Spinal cord (tissue), 9 donors: ENCODE measurements at regions not wholly inside any gene's neighbourhood (a gene's known extent, or its start where the extent isn't known, plus 50 kb on each side); places are given as distances from the start of the nearest gene placed in this dataset.

Experiments
- DNase-seq, 6 donors: peaks; one replicate each; pipeline versions ENCODE4 v3.0.0 to v3.0.0-alpha.2; 2013 to 2015; ENCODE audit warnings: low spot score in 6 of 6, low read depth in 4 of 6
- H3K27ac ChIP-seq: one replicate; pipeline ENCODE4 v1.5.1; 2013; ENCODE audit warnings: low read depth, low read length, control low read depth
- H3K27me3 ChIP-seq: one replicate; pipeline ENCODE4 v1.6.1; 2013; ENCODE audit warnings: low read length; ENCODE audit not compliant: control insufficient read depth, insufficient read depth
- H3K36me3 ChIP-seq: one replicate; pipeline ENCODE4 v1.6.1; 2013; ENCODE audit warnings: low read length; ENCODE audit not compliant: control insufficient read depth, insufficient read depth
- H3K4me1 ChIP-seq: one replicate; pipeline ENCODE4 v1.6.1; 2013; ENCODE audit warnings: low read length; ENCODE audit not compliant: control insufficient read depth, insufficient read depth
- H3K4me3 ChIP-seq: one replicate; pipeline ENCODE4 v1.5.1; 2013; ENCODE audit warnings: low read depth, low read length, control low read depth
- H3K9me3 ChIP-seq: one replicate; pipeline ENCODE4 v1.6.1; 2013; ENCODE audit warnings: low read length; ENCODE audit not compliant: control insufficient read depth, insufficient read depth
- WGBS: methylation state at CpG from one replicate; pipeline ENCODE4 v1.1.5; 2013; ENCODE audit warnings: missing lambda C conversion rate; ENCODE audit not compliant: insufficient coverage; 5-methylcytosine and 5-hydroxymethylcytosine counted together
- donor health status: healthy.

- no peaks in the 10 kb centered on the region for H3K9me3 ChIP-seq
- no peaks in the 10 kb centered on the region for H3K27me3 ChIP-seq
- no peak overlapping the region for H3K27ac ChIP-seq
- DNase-seq, result no peak
- no peak overlapping the region for H3K4me3 ChIP-seq
- no CpG with 5 or more reads among the region's 4 CpGs for WGBS
- no peaks in the 10 kb centered on the region for H3K36me3 ChIP-seq
- H3K4me1 ChIP-seq, result no peaks in the 10 kb centered on the region
Measured at GRCh38 chr16:22743401-22743800, 70.6 kb upstream of the HS3ST2 start.

DNA sequence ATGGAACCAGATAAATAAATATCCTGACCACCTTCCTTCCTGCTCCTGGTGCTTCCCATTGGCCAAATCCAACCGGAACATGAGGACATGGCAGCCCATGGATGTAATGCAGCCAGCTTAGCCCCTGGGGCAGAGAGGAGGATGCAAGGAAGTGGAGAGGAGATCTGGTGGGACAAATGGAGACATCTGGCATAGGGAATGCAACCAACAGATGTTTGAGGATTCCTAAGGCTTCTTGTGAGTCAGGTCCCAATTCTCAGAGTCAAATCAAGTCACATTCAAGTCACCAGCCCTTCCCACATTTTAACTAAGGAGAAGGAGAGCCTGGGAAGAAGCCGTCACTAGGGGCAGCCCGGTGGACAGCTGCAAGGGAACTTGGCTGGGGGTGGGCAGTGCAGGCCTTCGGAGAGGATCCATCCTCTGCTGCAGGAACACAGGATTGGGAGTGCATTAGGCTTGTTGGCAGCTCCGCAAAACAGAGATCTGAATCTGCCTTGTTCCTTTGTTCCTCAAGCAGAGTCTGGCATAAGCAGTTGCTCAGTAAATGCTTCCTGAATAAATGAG is 62.8 kb upstream of the HS3ST2 start:
- Histone ChIP-seq H3K4me1 (no peaks in the 10 kb centered on the region), H3K27me3 (no peaks in the 10 kb centered on the region), H3K36me3 (no peaks in the 10 kb centered on the region), H3K27ac (no peak overlapping the region), H3K4me3 (no peak overlapping the region), H3K9me3 (no peaks in the 10 kb centered on the region)
- DNase-seq, result no peak
- 60% methylated on average over 4 of the region's 5 CpGs for WGBS

DNA sequence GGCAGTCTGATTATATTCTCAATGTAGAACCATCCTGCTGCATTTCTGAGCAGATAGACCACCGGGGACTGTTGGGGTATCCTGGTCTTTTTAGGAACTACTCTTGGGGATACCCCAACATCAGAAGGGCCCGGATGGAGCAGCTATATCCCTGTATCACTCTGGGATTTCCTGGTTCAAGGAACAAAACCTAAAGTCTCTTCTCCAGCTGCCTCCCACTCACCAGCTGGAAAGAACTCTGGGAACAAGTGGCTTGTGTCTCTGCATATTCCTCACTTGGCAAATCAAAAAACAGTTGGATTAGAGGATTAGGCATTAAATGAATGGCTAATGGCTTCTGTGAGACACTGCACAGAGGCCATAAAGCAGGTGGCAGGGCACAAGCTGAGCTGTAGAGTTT is 62.3 kb upstream of the HS3ST2 start:
- WGBS, result 100% methylated on average over 1 of the region's 2 CpGs

GRCh38 chr16:22753451-22753850 is 60.5 kb upstream of the HS3ST2 start:
- no peaks in the 10 kb centered on the region for H3K4me1 ChIP-seq
- no peaks in the 10 kb centered on the region for H3K9me3 ChIP-seq
- DNase-seq, result peak in 1 of 6 donors; percentile 30
- 60% methylated on average over 1 of the region's 2 CpGs for WGBS
- H3K27ac ChIP-seq, result no peak overlapping the region
- H3K27me3 ChIP-seq, result no peaks in the 10 kb centered on the region
- no peaks in the 10 kb centered on the region for H3K36me3 ChIP-seq
- H3K4me3 ChIP-seq, result no peak overlapping the region

More for the DNA sequence above, 62.3 kb upstream of the HS3ST2 start:
- no peak overlapping the region for H3K27ac ChIP-seq
- no peaks in the 10 kb centered on the region for H3K4me1 ChIP-seq
- DNase-seq, result peak in 1 of 6 donors; percentile 39
- H3K4me3 ChIP-seq, result no peak overlapping the region
- no peaks in the 10 kb centered on the region for H3K9me3 ChIP-seq
- H3K36me3 ChIP-seq, result no peaks in the 10 kb centered on the region
- H3K27me3 ChIP-seq, result no peaks in the 10 kb centered on the region

DNA sequence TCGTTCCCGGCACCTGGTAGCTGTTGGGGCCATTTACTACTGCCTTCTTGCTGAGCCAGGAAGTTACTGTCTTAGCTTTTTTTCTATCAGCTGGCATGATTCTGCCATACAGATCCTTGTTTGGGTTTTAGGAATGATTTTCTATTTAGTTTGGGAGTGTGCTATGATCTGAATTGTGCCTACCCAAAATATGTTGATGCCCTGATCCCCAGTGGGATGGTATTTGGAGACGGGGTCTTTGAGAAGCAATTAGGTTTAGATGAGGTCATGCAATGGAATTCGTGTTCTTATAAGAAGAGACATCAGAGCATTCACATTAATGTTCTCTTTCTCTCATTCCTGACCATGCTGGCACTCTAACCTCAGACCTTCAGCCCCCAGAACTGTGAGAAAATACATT is 59.4 kb upstream of the HS3ST2 start:
- Histone ChIP-seq H3K4me3 (no peak overlapping the region), H3K27me3 (no peaks in the 10 kb centered on the region), H3K9me3 (no peaks in the 10 kb centered on the region), H3K36me3 (no peaks in the 10 kb centered on the region), H3K4me1 (no peaks in the 10 kb centered on the region), H3K27ac (no peak overlapping the region)
- no CpG with 5 or more reads among the region's 4 CpGs for WGBS
- DNase-seq, result no peak

GRCh38 chr16:22757202-22757601 is 56.8 kb upstream of the HS3ST2 start:
- DNase-seq, result no peak
- Histone ChIP-seq H3K27ac (no peak overlapping the region), H3K36me3 (no peaks in the 10 kb centered on the region), H3K27me3 (no peaks in the 10 kb centered on the region), H3K9me3 (no peaks in the 10 kb centered on the region), H3K4me1 (no peaks in the 10 kb centered on the region), H3K4me3 (no peak overlapping the region)
- WGBS, result 100% methylated on average over 1 of the region's 3 CpGs

DNA sequence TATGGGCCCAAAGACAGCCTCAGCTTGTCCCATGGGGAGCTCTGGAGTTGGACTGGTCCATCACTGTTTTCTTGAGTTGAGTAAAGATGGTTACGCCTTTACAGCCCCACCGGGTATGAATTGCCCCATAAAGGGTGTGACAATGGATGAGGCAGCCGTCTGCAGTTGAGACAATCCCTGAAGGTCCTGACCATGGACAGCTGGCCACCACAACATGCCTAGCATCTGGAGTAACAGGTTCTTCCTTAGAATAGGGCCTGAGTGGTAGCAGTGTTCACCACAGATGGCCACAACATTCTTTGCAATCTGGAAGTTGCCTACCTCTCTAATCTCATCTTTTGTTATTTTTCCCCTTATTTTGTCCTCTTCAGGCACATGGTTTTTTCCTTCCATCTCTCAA is 51.5 kb upstream of the HS3ST2 start:
- H3K27ac ChIP-seq, result no peak overlapping the region
- peaks cover 16% of the 10 kb centered on the region for H3K4me1 ChIP-seq
- H3K36me3 ChIP-seq, result no peaks in the 10 kb centered on the region
- 84% methylated on average over 3 of the region's 3 CpGs for WGBS
- H3K9me3 ChIP-seq, result no peaks in the 10 kb centered on the region
- DNase-seq, result no peak
- no peak overlapping the region for H3K4me3 ChIP-seq
- no peaks in the 10 kb centered on the region for H3K27me3 ChIP-seq

DNA sequence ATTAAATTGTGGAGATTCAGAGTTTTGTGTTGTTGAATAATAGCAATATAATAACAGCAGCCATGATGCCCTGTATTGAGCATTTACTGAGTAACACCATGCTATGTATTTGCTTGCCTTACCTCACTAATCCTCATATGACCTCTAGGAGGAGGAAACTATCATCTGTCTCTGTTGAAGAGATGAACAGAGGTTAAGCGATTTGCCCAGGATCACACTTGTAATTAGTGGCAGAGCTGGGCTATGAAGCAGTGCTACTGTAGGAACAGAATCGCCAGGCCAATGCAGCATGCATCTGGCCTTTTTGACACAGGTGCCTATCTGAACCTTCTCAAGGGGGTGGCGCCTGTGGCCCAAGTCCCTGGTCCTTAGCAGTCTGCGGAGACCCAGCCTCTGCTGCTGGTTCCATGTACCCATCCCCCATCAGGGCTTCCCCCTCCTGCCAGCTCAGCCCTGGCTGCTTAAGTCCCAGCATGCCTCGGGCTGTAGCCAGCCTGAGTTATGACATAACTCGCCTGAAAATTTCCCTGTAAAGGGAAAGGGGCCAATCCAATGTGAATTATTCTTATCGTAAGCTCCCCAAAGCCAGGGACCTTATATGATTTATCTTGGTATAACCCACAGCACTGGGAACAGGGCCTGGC is 50.4 kb upstream of the HS3ST2 start:
- Histone ChIP-seq H3K9me3 (no peaks in the 10 kb centered on the region), H3K4me1 (peaks cover 16% of the 10 kb centered on the region), H3K27me3 (no peaks in the 10 kb centered on the region), H3K4me3 (no peak overlapping the region), H3K27ac (no peak overlapping the region), H3K36me3 (no peaks in the 10 kb centered on the region)
- DNase-seq, result peak in 2 of 6 donors; percentile 44 to 86
- WGBS, result 64% methylated on average over 4 of the region's 7 CpGs
